IMR-90 (cell line): ENCODE measurements at regions not wholly inside any gene's neighbourhood (a gene's known extent, or its start where the extent isn't known, plus 50 kb on each side); places are given as distances from the start of the nearest gene placed in this dataset.

Experiments used
- ATAC-seq: fragments of 200-7000 bp; cut with Tn5 transposase; 2 replicates; pipeline ENCODE4 v1.9.1; 2020; ENCODE audit warnings: low read depth, mild to moderate bottlenecking, moderate library complexity
- BruUV-seq: library from RNA; stranded (reverse); fragments of 400-500 nt; replicated peaks from 2 replicates; lab custom pipeline; 2021; lab: Mats Ljungman, UMichigan
- CTCF ChIA-PET: fragments of 300-600 bp; formaldehyde crosslinking; extraction: SDS; loops from one replicate; lab custom pipeline; 2021; ENCODE audit warnings: antibody characterized with exemption; lab: Yijun Ruan, JAX
- POLR2A ChIA-PET: fragments of 300-600 bp; sonication (Branson Sonifier 250); formaldehyde crosslinking; loops from one replicate; lab custom pipeline; 2022; ENCODE audit warnings: antibody characterized with exemption; ENCODE audit not compliant: unreplicated experiment; lab: Charles Lee
- DNase-seq: peaks from one replicate; pipeline ENCODE4 v3.0.0; 2013
- H2AFZ ChIP-seq: replicated peaks from 2 replicates; pipeline ENCODE3; 2013; ENCODE audit warnings: low read length, mild to moderate bottlenecking; ENCODE audit not compliant: poor library complexity
- H2AK5ac ChIP-seq: 2 replicates; pipeline ENCODE4 v1.6.1; 2013; ENCODE audit warnings: low read depth, low read length, inconsistent platforms
- H2AK9ac ChIP-seq: replicated peaks from 2 replicates; pipeline ENCODE3; 2013; ENCODE audit warnings: mild to moderate bottlenecking, low read depth, low read length, moderate library complexity; ENCODE audit not compliant: poor library complexity
- H2BK120ac ChIP-seq: 2 replicates; pipeline ENCODE4 v1.6.1; 2013; ENCODE audit warnings: low read depth, low read length, inconsistent platforms
- H2BK15ac ChIP-seq: 3 replicates; pipeline ENCODE4 v1.6.1; 2013; ENCODE audit warnings: low read depth, low read length, inconsistent platforms
- H2BK20ac ChIP-seq: 2 replicates; pipeline ENCODE4 v1.6.1; 2013; ENCODE audit warnings: low read depth, mild to moderate bottlenecking, inconsistent platforms, low read length, moderate library complexity
- H2BK5ac ChIP-seq: 2 replicates; pipeline ENCODE4 v1.6.1; 2013; ENCODE audit warnings: mild to moderate bottlenecking, low read depth, low read length, inconsistent platforms; ENCODE audit not compliant: poor library complexity, severe bottlenecking
- H3K14ac ChIP-seq: replicated peaks from 2 replicates; pipeline ENCODE4 v1.6.1; 2013; ENCODE audit warnings: low read depth, low read length, inconsistent platforms
- H3K18ac ChIP-seq: 2 replicates; pipeline ENCODE4 v1.6.1; 2013; ENCODE audit warnings: low read depth, low read length, control low read depth
- H3K23ac ChIP-seq: 2 replicates; pipeline ENCODE4 v1.6.1; 2013; ENCODE audit warnings: low read depth, low read length, inconsistent platforms
- H3K27ac ChIP-seq: 2 replicates; pipeline ENCODE4 v1.5.1; 2013; ENCODE audit warnings: mild to moderate bottlenecking, control low read depth, low read length; ENCODE audit not compliant: insufficient read depth
- H3K27me3 ChIP-seq: 2 replicates; pipeline ENCODE4 v1.6.1; 2013; ENCODE audit warnings: low read length; ENCODE audit not compliant: control insufficient read depth, insufficient read depth
- H3K36me3 ChIP-seq: 2 replicates; pipeline ENCODE4 v1.6.1; 2013; ENCODE audit warnings: low read length, mixed read lengths; ENCODE audit not compliant: control insufficient read depth, insufficient read depth
- H3K4ac ChIP-seq: 2 replicates; pipeline ENCODE4 v1.6.1; 2013; ENCODE audit warnings: low read depth, low read length, inconsistent platforms
- H3K4me1 ChIP-seq: 2 replicates; pipeline ENCODE4 v1.6.1; 2013; ENCODE audit warnings: low read length, mixed read lengths; ENCODE audit not compliant: control insufficient read depth, insufficient read depth
- H3K4me2 ChIP-seq: 2 replicates; pipeline ENCODE4 v1.6.1; 2013; ENCODE audit warnings: low read depth, mild to moderate bottlenecking, control low read depth, low read length, moderate library complexity
- H3K4me3 ChIP-seq: 2 replicates; pipeline ENCODE4 v1.5.1; 2013; ENCODE audit warnings: low read depth, mild to moderate bottlenecking, control low read depth, low read length, moderate library complexity; ENCODE audit not compliant: insufficient read depth
- H3K56ac ChIP-seq: 2 replicates; pipeline ENCODE4 v1.6.1; 2013; ENCODE audit warnings: low read length, inconsistent platforms; ENCODE audit not compliant: insufficient read depth; ENCODE audit errors: extremely low read depth
- H3K79me1 ChIP-seq, 2 experiments: 2 replicates each; pipeline ENCODE4 v1.6.1; 2013; ENCODE audit warnings: low read length in 2 of 2, inconsistent platforms in 1 of 2, low read depth in 1 of 2
- H3K9ac ChIP-seq: 2 replicates; pipeline ENCODE4 v1.6.1; 2013; ENCODE audit warnings: low read depth, low read length, control low read depth
- H3K9me1 ChIP-seq: 2 replicates; pipeline ENCODE4 v1.6.1; 2013; ENCODE audit warnings: low read length, inconsistent platforms; ENCODE audit not compliant: insufficient read depth
- H3K9me3 ChIP-seq: 2 replicates; pipeline ENCODE4 v1.6.1; 2013; ENCODE audit warnings: low read length; ENCODE audit not compliant: control insufficient read depth, insufficient read depth
- H4K20me1 ChIP-seq: 2 replicates; pipeline ENCODE4 v1.6.1; 2013; ENCODE audit warnings: low read length, inconsistent platforms; ENCODE audit not compliant: insufficient read depth
- H4K5ac ChIP-seq: 2 replicates; pipeline ENCODE4 v1.6.1; 2013; ENCODE audit warnings: mild to moderate bottlenecking, low read depth, low read length, control low read depth
- H4K8ac ChIP-seq, 2 experiments: 2 replicates each; pipeline ENCODE4 v1.6.1; 2013; ENCODE audit warnings: low read depth in 2 of 2, low read length in 2 of 2, control low read depth in 1 of 2, inconsistent platforms in 1 of 2
- H4K91ac ChIP-seq: 2 replicates; pipeline ENCODE4 v1.6.1; 2013; ENCODE audit warnings: low read depth, low read length, inconsistent platforms; ENCODE audit not compliant: insufficient read depth
- RAD21 ChIP-seq: IDR thresholded peaks from 2 replicates; pipeline ENCODE4 v1.6.1; 2012; ENCODE audit warnings: low read length, improper control_type of control experiment
- RFX5 ChIP-seq: IDR thresholded peaks from 2 replicates; pipeline ENCODE4 v1.8.0; 2012; ENCODE audit warnings: low read depth, mild to moderate bottlenecking, low read length, moderate library complexity
- WGBS, 2 experiments: methylation state at CpG; one replicate each; pipeline versions ENCODE4 v1.1.5 to v1.1.7; 2013; ENCODE audit warnings: missing lambda C conversion rate in 2 of 2; ENCODE audit not compliant: insufficient read length in 1 of 2; ENCODE audit errors: extremely low coverage in 2 of 2; 5-methylcytosine and 5-hydroxymethylcytosine counted together
- dilution Hi-C: fragments of 300-500 bp; cut with HindIII; formaldehyde crosslinking; loops from one replicate; pipeline ENCODE4 v1.14.3; 2018; ENCODE audit warnings: low sequenced_read_pairs; ENCODE audit not compliant: unreplicated experiment
- in situ Hi-C: fragments of 300-500 bp; cut with MboI; formaldehyde crosslinking; loops from 3 replicates; pipeline ENCODE4 v1.14.3; 2019; ENCODE audit warnings: low sequenced_read_pairs, inconsistent platforms, mixed read lengths
- intact Hi-C: fragments of 100-400 bp; cut with micrococcal nuclease; formaldehyde crosslinking; loops from 2 replicates; pipeline ENCODE4 v1.10.0; 2022

- CTCF ChIA-PET, result no interaction called here
- H3K9me3 ChIP-seq, result no peaks in the 10 kb centered on the region
- H4K5ac ChIP-seq, result no peak overlapping the region
- no peak overlapping the region for H3K4me3 ChIP-seq
- no peaks in the 10 kb centered on the region for H4K20me1 ChIP-seq
- no peak overlapping the region for H2BK5ac ChIP-seq
- H3K79me1 ChIP-seq, result no peaks in the 10 kb centered on the region
- no peak overlapping the region for H2AK5ac ChIP-seq
- no peak overlapping the region for H3K56ac ChIP-seq
- no TSS peak for BruUV-seq
- no peak overlapping the region for H3K23ac ChIP-seq
- dilution Hi-C loops, result no loop called here
- no peak overlapping the region for H3K9ac ChIP-seq
- H3K4me1 ChIP-seq, result no peaks in the 10 kb centered on the region
- no peak overlapping the region for H3K4me2 ChIP-seq
- in situ Hi-C loops, result no loop called here
- H3K27me3 ChIP-seq, result no peaks in the 10 kb centered on the region
- H3K9me1 ChIP-seq, result no peaks in the 10 kb centered on the region
- H3K27ac ChIP-seq, result no peak overlapping the region
- no peak overlapping the region for H2BK120ac ChIP-seq
- no peak overlapping the region for H3K14ac ChIP-seq
- no peak overlapping the region for H4K8ac ChIP-seq
- POLR2A ChIA-PET, result no interaction called here
- intact Hi-C loops, result no loop called here
- no peak overlapping the region for H2AK9ac ChIP-seq
- no peaks in the 10 kb centered on the region for H3K36me3 ChIP-seq
- no peak overlapping the region for H3K18ac ChIP-seq
- no peak for TF ChIP-seq RAD21
- no peak for TF ChIP-seq RFX5
- DNase-seq (no peak), ATAC-seq (no peak)
- no peak overlapping the region for H3K4ac ChIP-seq
- H4K91ac ChIP-seq, result no peak overlapping the region
- no peak overlapping the region for H2BK15ac ChIP-seq
- no CpG with 5 or more reads among the region's 2 CpGs for WGBS, 2 experiments
- H2AFZ ChIP-seq, result no peak overlapping the region
- H2BK20ac ChIP-seq, result no peak overlapping the region
These were observed 575.1 kb downstream of the EPHA3 start for GRCh38 chr3:89682556-89682955.
